Stimulated activated CD4-positive, alpha-beta T cell treated with anti-CD3 and anti-CD28 coated beads, Interleukin-2, amount 100 ng/mL, for 24 hours (primary cell): ENCODE measurements at regions not wholly inside any gene's neighbourhood (a gene's known extent, or its start where the extent isn't known, plus 50 kb on each side); places are given as distances from the start of the nearest gene placed in this dataset.
"Not testable (repeated sequence)": the region's sequence is repeated elsewhere in the genome, so short reads cannot be mapped to it uniquely, and the experiment has no call there.

Experiments
- DNase-seq, 2 donors: peaks; one replicate each; pipeline ENCODE4 v3.0.0-alpha.2; 2020

GRCh38 chr17:68142595-68142994 lies 105.2 kb upstream of the AMZ2 start:
- no peak for DNase-seq

GRCh38 chr17:68143425-68143824 lies 104.4 kb upstream of the AMZ2 start:
- DNase-seq: no peak

- no peak for DNase-seq
Measured at GRCh38 chr17:68145088-68145487, 102.8 kb upstream of the AMZ2 start.

GRCh38 chr17:68148936-68149335 lies 98.9 kb upstream of the AMZ2 start:
- DNase-seq: no peak

GRCh38 chr17:68152161-68152571 lies 95.7 kb upstream of the AMZ2 start:
- no peak for DNase-seq

- no peak for DNase-seq
Measured at GRCh38 chr17:68155692-68156091, 92.2 kb upstream of the AMZ2 start.

- DNase-seq: no peak
Measured at GRCh38 chr17:68161644-68162428, 86.0 kb upstream of the AMZ2 start.

- not testable (repeated sequence) for DNase-seq
Measured at GRCh38 chr17:68168273-68169164, 79.3 kb upstream of the AMZ2 start.

- DNase-seq: not testable (repeated sequence)
Measured at GRCh38 chr17:68169165-68169821, 78.5 kb upstream of the AMZ2 start.

- no peak for DNase-seq
Measured at GRCh38 chr17:68169840-68170239, 78.0 kb upstream of the AMZ2 start.

- DNase-seq: no peak
Measured at GRCh38 chr17:68170246-68170645, 77.6 kb upstream of the AMZ2 start.

- DNase-seq: peak; percentile 77 to 83
Measured at GRCh38 chr17:68172461-68172954, 75.3 kb upstream of the AMZ2 start.

- DNase-seq: no peak
Measured at GRCh38 chr17:68175416-68175815, 72.4 kb upstream of the AMZ2 start.

GRCh38 chr17:68175905-68176304 lies 71.9 kb upstream of the AMZ2 start:
- no peak for DNase-seq

GRCh38 chr17:68176718-68177117 lies 71.1 kb upstream of the AMZ2 start:
- no peak for DNase-seq

GRCh38 chr17:68178831-68179230 lies 69.0 kb upstream of the AMZ2 start:
- no peak for DNase-seq

- no peak for DNase-seq
Measured at GRCh38 chr17:68179236-68179925, 68.5 kb upstream of the AMZ2 start.

GRCh38 chr17:68179926-68180285 lies 67.9 kb upstream of the AMZ2 start:
- DNase-seq: no peak

GRCh38 chr17:68182011-68182306 lies 65.9 kb upstream of the AMZ2 start:
- DNase-seq: no peak

GRCh38 chr17:68182940-68183551 lies 64.8 kb upstream of the AMZ2 start:
- DNase-seq: peak; percentile 51 to 65

GRCh38 chr17:68184141-68184571 lies 63.7 kb upstream of the AMZ2 start:
- DNase-seq: no peak

- DNase-seq: peak; percentile 53 to 66
Measured at GRCh38 chr17:68184816-68185436, 62.9 kb upstream of the AMZ2 start.
